Epithelial cell of prostate (primary cell): ENCODE measurements at regions not wholly inside any gene's neighbourhood (a gene's known extent, or its start where the extent isn't known, plus 50 kb on each side); places are given as distances from the start of the nearest gene placed in this dataset.
"Not testable (repeated sequence)": the region's sequence is repeated elsewhere in the genome, so short reads cannot be mapped to it uniquely, and the experiment has no call there.

Experiments
- DNase-seq: peaks from one replicate; pipeline ENCODE4 v3.0.0-alpha.2; 2011; ENCODE audit warnings: low read depth, low spot score
- H3K27ac ChIP-seq: fragments of 450-650 bp; 2 replicates; pipeline ENCODE4 v1.5.1; 2017; ENCODE audit warnings: mild to moderate bottlenecking

- no peak overlapping the region for H3K27ac ChIP-seq
- DNase-seq, result no peak
These were observed 177.2 kb downstream of the PLPPR4 start for GRCh38 chr1:99441299-99442095.

GRCh38 chr1:99444211-99444927, 180.1 kb downstream of the PLPPR4 start:
- H3K27ac ChIP-seq, result not testable (repeated sequence)

DNA sequence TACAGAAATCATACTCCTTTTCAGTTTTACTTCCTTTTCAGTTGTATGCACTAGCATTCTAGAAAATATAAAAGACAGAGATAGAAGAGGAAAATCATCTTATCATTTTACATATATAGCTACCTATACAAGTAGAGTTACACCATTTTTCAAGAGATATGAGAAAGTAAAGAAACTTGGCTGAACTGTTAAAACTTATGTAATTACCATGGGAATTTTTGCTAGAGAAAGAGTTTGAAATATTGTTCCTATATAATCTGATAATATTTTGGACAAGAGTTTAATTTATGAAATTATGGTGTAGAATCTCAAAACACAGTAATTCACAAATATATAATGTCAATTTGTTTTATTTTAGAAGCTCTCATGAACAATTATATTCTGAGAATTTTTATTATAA, 180.8 kb downstream of the PLPPR4 start:
- no peak overlapping the region for H3K27ac ChIP-seq
- DNase-seq, result no peak

More at GRCh38 chr1:99444211-99444927, 180.1 kb downstream of the PLPPR4 start:
- not testable (repeated sequence) for DNase-seq

DNA sequence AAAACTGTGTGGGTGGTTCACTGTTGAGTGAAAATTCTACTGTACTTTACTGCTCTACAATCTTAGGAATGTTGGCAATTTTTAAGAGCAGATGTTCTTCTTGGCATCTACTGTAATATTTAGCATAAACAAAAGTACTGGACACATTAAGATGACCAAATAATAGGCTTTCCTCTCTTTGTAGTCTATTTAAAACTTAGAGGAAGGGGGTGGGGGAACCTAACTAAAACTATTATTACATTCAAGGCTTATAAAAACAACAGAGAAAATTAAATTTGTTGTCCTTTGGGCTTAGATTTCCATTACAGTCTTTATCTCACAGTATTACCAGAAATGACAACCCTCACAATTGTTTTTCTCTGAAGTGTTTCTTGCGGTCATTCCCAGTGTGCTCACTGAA, 181.2 kb downstream of the PLPPR4 start:
- DNase-seq, result no peak
- no peak overlapping the region for H3K27ac ChIP-seq

- no peak for DNase-seq
- no peak overlapping the region for H3K27ac ChIP-seq
These were observed 183.4 kb downstream of the PLPPR4 start for GRCh38 chr1:99447721-99448120.

DNA sequence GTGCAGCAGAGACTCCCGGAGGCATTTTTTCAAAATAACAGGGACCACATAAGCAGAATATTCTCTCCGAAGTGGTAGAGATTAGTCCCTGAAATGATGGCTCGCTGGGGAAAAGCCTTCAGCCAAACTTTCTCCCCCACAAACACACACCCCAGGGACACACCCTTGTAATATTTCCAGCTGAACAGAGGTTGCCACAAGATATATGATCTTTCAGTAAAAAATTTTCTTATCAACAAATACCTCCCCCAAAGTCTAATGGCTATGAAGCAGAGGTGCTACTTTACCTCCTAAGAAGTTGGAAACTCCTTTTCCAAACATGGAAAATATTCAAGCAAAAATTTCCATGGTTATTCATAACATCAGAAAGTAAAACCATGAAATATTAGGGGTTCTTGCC, 190.2 kb upstream of the PALMD start:
- H3K27ac ChIP-seq, result no peak overlapping the region
- no peak for DNase-seq

DNA sequence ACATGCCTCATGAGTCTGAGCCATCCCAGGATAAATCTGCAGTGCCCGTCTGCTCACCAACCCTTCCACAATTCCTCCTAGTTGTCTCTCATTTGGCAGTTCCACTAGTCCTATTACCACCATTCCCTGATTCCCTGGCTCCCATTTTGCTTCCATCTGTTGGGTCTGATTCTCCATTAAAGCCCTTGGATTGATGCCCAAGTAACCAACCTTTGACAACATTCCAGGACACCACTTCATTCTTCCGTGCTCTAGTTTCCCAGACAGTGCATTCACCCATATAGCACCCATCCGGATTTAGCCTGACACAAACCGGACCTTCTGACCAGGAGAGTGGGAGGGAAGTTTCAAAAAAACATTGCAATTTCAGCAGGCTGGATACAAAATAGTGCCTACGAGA, 189.4 kb upstream of the PALMD start:
- no peak for DNase-seq
- peak overlapping the region; percentile 60 for H3K27ac ChIP-seq

DNA sequence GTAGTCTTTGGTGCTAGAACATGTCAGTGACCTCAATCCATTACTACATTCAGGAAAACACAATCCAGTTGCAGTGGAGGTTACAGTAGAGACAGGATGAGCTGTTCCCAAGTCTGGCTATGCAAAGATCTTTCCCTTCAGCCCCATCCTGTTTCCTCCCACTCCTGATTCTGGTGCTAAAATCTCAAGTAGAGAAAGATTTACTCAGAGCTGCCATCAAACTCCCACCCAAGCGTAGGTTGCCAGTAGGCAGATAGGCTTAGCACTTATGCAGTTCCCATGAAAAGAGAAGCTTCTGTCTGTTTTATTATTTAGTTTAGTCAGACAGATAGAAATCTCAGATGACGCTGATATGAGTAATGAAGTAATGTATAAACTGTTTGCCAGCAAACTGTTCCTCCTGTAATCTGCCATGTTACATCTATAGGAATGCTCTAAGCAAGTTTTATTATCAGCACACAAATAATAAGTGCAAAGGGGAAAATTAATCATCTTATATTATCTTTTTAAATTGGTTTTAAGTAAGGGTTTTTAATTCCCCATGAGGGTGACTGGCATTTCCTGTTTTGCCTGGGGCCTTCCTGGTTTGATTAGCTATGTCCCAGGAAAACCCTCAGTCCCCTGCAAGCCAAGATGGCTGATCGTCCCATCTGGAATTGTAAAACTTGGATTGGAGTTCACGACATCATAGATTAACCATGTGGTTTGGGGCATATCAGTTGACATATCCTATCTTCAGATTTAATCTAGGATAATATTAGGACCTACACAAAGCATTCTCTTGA, 188.3 kb upstream of the PALMD start:
- peak; percentile 61 for DNase-seq
- H3K27ac ChIP-seq, result peak overlapping the region; percentile 60

DNA sequence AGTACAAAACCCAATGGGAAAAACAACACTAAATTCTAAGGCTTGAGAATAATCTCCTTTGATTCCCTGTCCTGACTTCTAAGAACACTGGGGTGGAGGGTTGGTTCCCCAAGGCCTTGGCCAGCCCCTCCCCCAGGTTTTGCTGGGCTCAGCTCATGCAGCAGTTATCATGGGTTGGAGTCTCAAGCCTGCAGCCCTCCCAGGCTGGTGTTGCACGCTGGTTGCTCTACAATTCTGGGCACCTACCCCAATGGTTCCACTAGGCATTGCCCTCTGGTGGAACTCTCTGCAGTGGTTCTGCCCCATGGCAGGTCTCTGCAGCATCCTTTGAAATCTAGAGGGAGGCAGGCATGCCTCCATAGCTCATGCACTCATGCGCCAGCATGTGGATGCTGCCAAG, 184.4 kb upstream of the PALMD start:
- no peak for DNase-seq
- H3K27ac ChIP-seq, result no peak overlapping the region

GRCh38 chr1:99464738-99465137, 181.2 kb upstream of the PALMD start:
- H3K27ac ChIP-seq, result no peak overlapping the region
- DNase-seq, result no peak

- DNase-seq, result peak; percentile 40
- H3K27ac ChIP-seq, result no peak overlapping the region
These were observed 180.6 kb upstream of the PALMD start for GRCh38 chr1:99465176-99465900.

DNA sequence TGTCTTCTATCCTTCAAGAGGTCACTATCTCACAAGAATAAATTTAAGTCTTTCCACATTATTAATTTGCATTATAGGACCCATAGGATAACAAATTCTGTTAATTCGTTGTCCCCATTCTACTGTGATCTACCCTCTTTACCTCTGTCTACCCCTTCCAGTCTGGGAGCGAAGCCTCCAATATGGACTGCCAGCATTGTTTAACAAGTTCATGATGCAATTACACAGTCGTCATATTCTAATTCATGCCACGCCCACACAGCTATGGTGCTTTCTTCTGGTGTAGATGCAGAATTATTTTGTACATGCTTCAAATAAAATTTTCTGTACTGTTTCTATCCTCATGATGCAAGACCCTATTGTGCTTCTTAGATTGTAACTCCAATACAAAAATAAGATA, 178.3 kb upstream of the PALMD start:
- DNase-seq, result no peak
- no peak overlapping the region for H3K27ac ChIP-seq

GRCh38 chr1:99469550-99469971, 176.4 kb upstream of the PALMD start:
- no peak for DNase-seq
- no peak overlapping the region for H3K27ac ChIP-seq

DNA sequence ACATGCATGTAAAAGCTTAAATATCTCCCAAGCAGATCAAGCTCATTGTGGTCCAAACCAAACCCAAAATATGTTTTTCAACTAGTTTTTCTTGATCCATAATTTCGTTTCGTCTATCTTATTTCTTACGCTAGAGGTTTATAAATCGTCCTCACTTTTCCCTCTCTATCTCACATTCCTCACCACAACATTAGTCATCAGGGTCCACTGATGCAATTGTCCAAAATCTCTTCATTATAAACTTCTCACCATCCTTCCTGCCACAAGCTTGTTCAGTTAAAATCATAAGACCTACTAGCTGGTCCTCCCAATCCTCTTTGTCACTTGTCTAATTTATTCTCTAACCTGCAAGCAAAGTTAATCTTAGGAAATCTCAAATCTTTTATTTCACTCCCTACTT, 173.0 kb upstream of the PALMD start:
- no peak overlapping the region for H3K27ac ChIP-seq
- DNase-seq, result no peak

GRCh38 chr1:99474350-99474893, 171.5 kb upstream of the PALMD start:
- DNase-seq, result no peak
- no peak overlapping the region for H3K27ac ChIP-seq

DNA sequence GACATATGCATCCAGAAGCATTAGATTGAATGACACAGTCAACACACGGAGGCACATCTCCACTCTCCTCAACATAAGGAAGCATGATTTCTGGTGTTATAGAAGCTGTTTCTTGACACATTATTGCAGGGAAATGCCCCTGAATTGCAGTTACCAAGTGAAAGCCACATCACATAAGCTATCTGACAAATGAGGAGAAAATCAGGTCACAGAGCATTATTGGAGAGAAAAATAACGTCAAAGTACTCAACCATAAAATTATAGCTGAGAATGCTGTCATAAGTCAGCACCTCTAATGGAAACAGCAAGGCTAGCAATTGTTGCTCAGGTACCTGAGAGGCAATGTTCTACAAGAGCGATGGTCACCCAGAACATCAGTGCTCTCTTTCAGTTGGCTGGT, 169.9 kb upstream of the PALMD start:
- no peak for DNase-seq
- H3K27ac ChIP-seq, result no peak overlapping the region

DNA sequence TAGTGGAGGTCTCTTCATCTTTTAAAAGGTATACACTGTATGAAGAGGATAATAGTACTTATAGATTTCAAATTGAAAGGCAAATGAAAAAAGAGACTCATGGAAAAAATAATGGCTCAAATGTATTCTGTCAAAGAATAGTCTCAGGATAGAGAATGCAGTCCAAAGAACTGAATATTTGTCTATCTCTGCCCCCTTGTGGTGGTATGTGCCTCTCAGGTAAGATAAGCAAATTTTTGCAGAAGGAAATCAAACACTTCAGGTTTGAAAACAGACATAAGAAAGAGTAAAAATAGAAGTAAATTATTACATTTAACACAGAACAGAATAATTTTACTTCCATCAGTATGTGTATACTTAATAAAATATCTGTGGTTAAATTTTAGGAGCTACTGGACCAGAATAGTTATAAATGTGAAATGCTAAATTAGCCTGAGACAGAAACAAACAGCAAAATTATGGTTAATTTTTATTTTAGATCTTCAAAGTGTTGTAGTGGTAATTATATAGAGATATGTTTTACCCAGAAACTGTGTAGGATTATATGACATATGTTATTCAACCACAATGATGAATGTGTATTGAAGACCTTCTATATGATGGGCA, 164.4 kb upstream of the PALMD start:
- no peak overlapping the region for H3K27ac ChIP-seq
- no peak for DNase-seq

- DNase-seq, result no peak
- no peak overlapping the region for H3K27ac ChIP-seq
These were observed 163.6 kb upstream of the PALMD start for GRCh38 chr1:99482286-99482685.

DNA sequence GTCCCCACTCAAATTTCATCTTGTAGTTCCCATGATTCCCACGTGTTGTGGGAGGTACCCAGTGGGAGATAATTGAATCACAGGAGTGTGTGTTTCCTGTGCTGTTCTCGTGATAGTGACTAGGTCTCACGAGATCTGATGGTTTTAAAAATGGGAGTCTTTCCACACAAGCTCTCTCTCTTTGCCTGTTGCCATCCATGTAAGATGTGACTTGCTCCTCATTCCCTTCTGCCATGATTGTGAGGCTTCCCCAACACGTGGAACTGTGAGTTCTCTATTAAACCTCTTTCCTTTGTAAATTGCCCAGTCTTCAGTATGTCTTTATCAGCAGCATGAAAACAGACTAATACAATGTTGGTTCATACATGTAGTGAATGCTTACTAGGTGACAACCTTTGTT, 163.2 kb upstream of the PALMD start:
- no peak for DNase-seq
- no peak overlapping the region for H3K27ac ChIP-seq

GRCh38 chr1:99490031-99490430, 155.9 kb upstream of the PALMD start:
- no peak for DNase-seq

More at GRCh38 chr1:99490031-99490430, 155.9 kb upstream of the PALMD start:
- no peak overlapping the region for H3K27ac ChIP-seq
